ENCODE measurements at regions not wholly inside any gene's neighbourhood (a gene's known extent, or its start where the extent isn't known, plus 50 kb on each side); places are given as distances from the start of the nearest gene placed in this dataset.
"Not testable (repeated sequence)": the region's sequence is repeated elsewhere in the genome, so short reads cannot be mapped to it uniquely, and the experiment has no call there.

GRCh38 chr5:145637396-145637795 is 197.7 kb downstream of the PRELID2 start:
- DNase-seq (ENCODE audit: insufficient read length): no peak
- FAIRE-seq: no peak
- no peak for TF ChIP-seq POLR2AphosphoS5 (IDR thresholded peaks at IDR 0.05; ENCODE audit: low read depth, low read length)
- no peak for TF ChIP-seq TAF1 (IDR thresholded peaks at IDR 0.05; ENCODE audit: borderline replicate concordance, low read depth, low read length)
- no peak for TF ChIP-seq POLR2A (IDR thresholded peaks at IDR 0.05; ENCODE audit: low read depth, low read length)

GRCh38 chr5:145636371-145636770 is 198.8 kb downstream of the PRELID2 start:
- FAIRE-seq: no peak
- TF ChIP-seq POLR2A (IDR thresholded peaks at IDR 0.05; ENCODE audit: low read depth, low read length): no peak
- no peak for TF ChIP-seq POLR2AphosphoS5 (IDR thresholded peaks at IDR 0.05; ENCODE audit: low read depth, low read length)
- TF ChIP-seq TAF1 (IDR thresholded peaks at IDR 0.05; ENCODE audit: borderline replicate concordance, low read depth, low read length): no peak
- no peak for DNase-seq (ENCODE audit: insufficient read length)

GRCh38 chr5:145633474-145633873 is 201.7 kb downstream of the PRELID2 start:
- no peak for TF ChIP-seq POLR2AphosphoS5 (IDR thresholded peaks at IDR 0.05; ENCODE audit: low read depth, low read length)
- no peak for TF ChIP-seq POLR2A (IDR thresholded peaks at IDR 0.05; ENCODE audit: low read depth, low read length)
- TF ChIP-seq TAF1 (IDR thresholded peaks at IDR 0.05; ENCODE audit: borderline replicate concordance, low read depth, low read length): no peak

GRCh38 chr5:145632701-145633100 is 202.4 kb downstream of the PRELID2 start:
- no peak for DNase-seq (ENCODE audit: insufficient read length)
- no peak for FAIRE-seq
- no peak for TF ChIP-seq TAF1 (IDR thresholded peaks at IDR 0.05; ENCODE audit: borderline replicate concordance, low read depth, low read length)
- no peak for TF ChIP-seq POLR2A (IDR thresholded peaks at IDR 0.05; ENCODE audit: low read depth, low read length)
- no peak for TF ChIP-seq POLR2AphosphoS5 (IDR thresholded peaks at IDR 0.05; ENCODE audit: low read depth, low read length)

More at GRCh38 chr5:145633474-145633873, 201.7 kb downstream of the PRELID2 start:
- FAIRE-seq (no peak), DNase-seq (ENCODE audit: insufficient read length) (no peak)

GRCh38 chr5:145629047-145629446 is 206.1 kb downstream of the PRELID2 start:
- DNase-seq (ENCODE audit: insufficient read length) (no peak), FAIRE-seq (no peak)
- no peak for TF ChIP-seq TAF1 (IDR thresholded peaks at IDR 0.05; ENCODE audit: borderline replicate concordance, low read depth, low read length)
- TF ChIP-seq POLR2A (IDR thresholded peaks at IDR 0.05; ENCODE audit: low read depth, low read length): no peak
- TF ChIP-seq POLR2AphosphoS5 (IDR thresholded peaks at IDR 0.05; ENCODE audit: low read depth, low read length): no peak

- FAIRE-seq (no peak), DNase-seq (ENCODE audit: insufficient read length) (no peak)
- TF ChIP-seq POLR2AphosphoS5 (IDR thresholded peaks at IDR 0.05; ENCODE audit: low read depth, low read length) (no peak), POLR2A (IDR thresholded peaks at IDR 0.05; ENCODE audit: low read depth, low read length) (no peak), TAF1 (IDR thresholded peaks at IDR 0.05; ENCODE audit: borderline replicate concordance, low read depth, low read length) (no peak)
Measured at GRCh38 chr5:145628525-145628924, 206.6 kb downstream of the PRELID2 start.

- FAIRE-seq: no peak
- no peak for DNase-seq (ENCODE audit: insufficient read length)
- no peak for TF ChIP-seq TAF1 (IDR thresholded peaks at IDR 0.05; ENCODE audit: borderline replicate concordance, low read depth, low read length)
- no peak for TF ChIP-seq POLR2AphosphoS5 (IDR thresholded peaks at IDR 0.05; ENCODE audit: low read depth, low read length)
- no peak for TF ChIP-seq POLR2A (IDR thresholded peaks at IDR 0.05; ENCODE audit: low read depth, low read length)
Measured at GRCh38 chr5:145619806-145620310, 215.3 kb downstream of the PRELID2 start.

- not testable (repeated sequence) for FAIRE-seq; DNase-seq (ENCODE audit: insufficient read length)
Measured at GRCh38 chr5:145616739-145617138, 218.4 kb downstream of the PRELID2 start.

- FAIRE-seq: no peak
- DNase-seq (ENCODE audit: insufficient read length): no peak
- TF ChIP-seq POLR2AphosphoS5 (IDR thresholded peaks at IDR 0.05; ENCODE audit: low read depth, low read length) (no peak), TAF1 (IDR thresholded peaks at IDR 0.05; ENCODE audit: borderline replicate concordance, low read depth, low read length) (no peak), POLR2A (IDR thresholded peaks at IDR 0.05; ENCODE audit: low read depth, low read length) (no peak)
Measured at GRCh38 chr5:145598983-145599382, 236.2 kb downstream of the PRELID2 start.

GRCh38 chr5:145598184-145598583 is 237.0 kb downstream of the PRELID2 start:
- FAIRE-seq (no peak), DNase-seq (ENCODE audit: insufficient read length) (no peak)
- no peak for TF ChIP-seq POLR2A (IDR thresholded peaks at IDR 0.05; ENCODE audit: low read depth, low read length)
- TF ChIP-seq POLR2AphosphoS5 (IDR thresholded peaks at IDR 0.05; ENCODE audit: low read depth, low read length): no peak
- TF ChIP-seq TAF1 (IDR thresholded peaks at IDR 0.05; ENCODE audit: borderline replicate concordance, low read depth, low read length): no peak

- TF ChIP-seq POLR2A (IDR thresholded peaks at IDR 0.05; ENCODE audit: low read depth, low read length): no peak
- TF ChIP-seq POLR2AphosphoS5 (IDR thresholded peaks at IDR 0.05; ENCODE audit: low read depth, low read length): no peak
- no peak for TF ChIP-seq TAF1 (IDR thresholded peaks at IDR 0.05; ENCODE audit: borderline replicate concordance, low read depth, low read length)
Measured at GRCh38 chr5:145591578-145591977, 243.6 kb downstream of the PRELID2 start.

GRCh38 chr5:145589063-145589462 is 246.1 kb downstream of the PRELID2 start:
- DNase-seq (ENCODE audit: insufficient read length): no peak
- FAIRE-seq: no peak
- no peak for TF ChIP-seq TAF1 (IDR thresholded peaks at IDR 0.05; ENCODE audit: borderline replicate concordance, low read depth, low read length)
- TF ChIP-seq POLR2AphosphoS5 (IDR thresholded peaks at IDR 0.05; ENCODE audit: low read depth, low read length): no peak
- no peak for TF ChIP-seq POLR2A (IDR thresholded peaks at IDR 0.05; ENCODE audit: low read depth, low read length)

More at GRCh38 chr5:145591578-145591977, 243.6 kb downstream of the PRELID2 start:
- DNase-seq (ENCODE audit: insufficient read length): no peak
- FAIRE-seq: no peak

GRCh38 chr5:145588558-145588957 is 246.6 kb downstream of the PRELID2 start:
- DNase-seq (ENCODE audit: insufficient read length) (no peak), FAIRE-seq (no peak)
- no peak for TF ChIP-seq POLR2A (IDR thresholded peaks at IDR 0.05; ENCODE audit: low read depth, low read length)
- TF ChIP-seq POLR2AphosphoS5 (IDR thresholded peaks at IDR 0.05; ENCODE audit: low read depth, low read length): no peak
- TF ChIP-seq TAF1 (IDR thresholded peaks at IDR 0.05; ENCODE audit: borderline replicate concordance, low read depth, low read length): no peak
